HCT116 (cell line): ENCODE measurements at regions not wholly inside any gene's neighbourhood (a gene's known extent, or its start where the extent isn't known, plus 50 kb on each side); places are given as distances from the start of the nearest gene placed in this dataset.

Source experiments
- ATAC-seq: fragments of 200-7000 bp; cut with Tn5 transposase; 2 replicates; pipeline ENCODE4 v1.9.1; 2020; ENCODE audit warnings: mild to moderate bottlenecking, moderate library complexity
- BruUV-seq: library from RNA; stranded (reverse); fragments of 400-500 nt; replicated peaks from 2 replicates; lab custom pipeline; 2021; lab: Mats Ljungman, UMichigan
- CTCF ChIA-PET: fragments of 300-600 bp; sonication (Branson Sonifier 250); formaldehyde crosslinking; loops from one replicate; lab custom pipeline; 2021; ENCODE audit warnings: antibody characterized with exemption; lab: Charles Lee
- POLR2A ChIA-PET: fragments of 300-600, 350-600 bp; sonication (Branson Sonifier 250); formaldehyde crosslinking; loops from one replicate; lab custom pipeline; 2021; ENCODE audit warnings: antibody characterized with exemption; lab: Charles Lee
- RAD21 ChIA-PET, 2 experiments: fragments of 300-600 bp; sonication (Branson Sonifier 250); formaldehyde crosslinking; loops; one replicate each; lab custom pipeline; 2023; ENCODE audit warnings: low total read pairs in 2 of 2; ENCODE audit not compliant: uncharacterized antibody in 2 of 2, unreplicated experiment in 2 of 2, low non-redundant PET in 1 of 2; lab: Charles Lee
- DNase-seq: peaks from one replicate; pipeline ENCODE4 v3.0.0-alpha.2; 2010; ENCODE audit warnings: low read depth, low spot score
- H2AFZ ChIP-seq: fragments of 200-600 bp; shearing (Covaris generic), sonication (generic); 2 replicates; pipeline ENCODE4 v1.6.1; 2017; ENCODE audit warnings: low read depth, mixed run types, mixed read lengths, antibody characterized with exemption, low read length; ENCODE audit not compliant: poor library complexity, severe bottlenecking
- H3K27ac ChIP-seq: 2 replicates; pipeline ENCODE4 v1.5.1; 2012; ENCODE audit warnings: low read depth, low read length
- H3K27me3 ChIP-seq: fragments of 200-600 bp; sonication (generic); 2 replicates; pipeline ENCODE4 v1.6.1; 2016; ENCODE audit warnings: mixed run types, low read length, mixed read lengths; ENCODE audit not compliant: insufficient read depth
- H3K36me3 ChIP-seq, 2 experiments: fragments of 200-500 bp in 1 of 2; fragments of 200-600 bp in 1 of 2; sonication (Bioruptor generic) in 1 of 2; sonication (generic) in 1 of 2; 2 replicates each; pipeline versions ENCODE4 v1.5.1 to v1.6.1; 2014 to 2016; ENCODE audit warnings: low read length in 2 of 2, inconsistent platforms in 1 of 2, mixed read lengths in 1 of 2, mixed run types in 1 of 2; ENCODE audit not compliant: insufficient read depth in 2 of 2, control insufficient read depth in 1 of 2
- H3K4me1 ChIP-seq, 2 experiments: fragments of 200-600 bp in 1 of 2; sonication (generic) in 1 of 2; 2 replicates each; pipeline versions ENCODE4 v1.5.1 to v1.6.1; 2012 to 2017; ENCODE audit warnings: low read length in 2 of 2, inconsistent platforms in 1 of 2, mild to moderate bottlenecking in 1 of 2, mixed read lengths in 1 of 2, mixed run types in 1 of 2, moderate library complexity in 1 of 2; ENCODE audit not compliant: insufficient read depth in 2 of 2, control insufficient read depth in 1 of 2
- H3K4me2 ChIP-seq: fragments of 200-600 bp; sonication (generic); 2 replicates; pipeline ENCODE4 v1.6.1; 2017; ENCODE audit warnings: mixed run types, low read length, mixed read lengths
- H3K4me3 ChIP-seq, 2 experiments: fragments of 200-600 bp in 1 of 2; sonication (generic) in 1 of 2; replicated peaks in 1 of 2; 2 replicates each; pipeline ENCODE4 v1.5.1; 2011 to 2016; ENCODE audit warnings: low read length in 2 of 2, control low read depth in 1 of 2, low read depth in 1 of 2, mild to moderate bottlenecking in 1 of 2, mixed read lengths in 1 of 2, mixed run types in 1 of 2
- H3K79me2 ChIP-seq: fragments of 200-600 bp; sonication (generic); 2 replicates; pipeline ENCODE4 v1.6.1; 2017; ENCODE audit warnings: mild to moderate bottlenecking, mixed run types, low read length, moderate library complexity, mixed read lengths; ENCODE audit not compliant: insufficient read depth
- H3K9ac ChIP-seq: fragments of 200-600 bp; sonication (generic); 2 replicates; pipeline ENCODE4 v1.6.1; 2016; ENCODE audit warnings: low read length, mixed read lengths
- H3K9me2 ChIP-seq: fragments of 200-600 bp; sonication (generic), shearing (Covaris generic); 2 replicates; pipeline ENCODE4 v1.6.1; 2017; ENCODE audit warnings: mixed run types, mild to moderate bottlenecking, moderate library complexity; ENCODE audit not compliant: insufficient read depth
- H3K9me3 ChIP-seq, 2 experiments: fragments of 200-500 bp in 1 of 2; fragments of 200-600 bp in 1 of 2; sonication (Bioruptor generic) in 1 of 2; sonication (generic) in 1 of 2; 2 replicates each; pipeline ENCODE4 v1.6.1; 2014 to 2017; ENCODE audit warnings: low read length in 2 of 2, mixed read lengths in 2 of 2, inconsistent platforms in 1 of 2, low read depth in 1 of 2, mild to moderate bottlenecking in 1 of 2, mixed run types in 1 of 2, moderate library complexity in 1 of 2; ENCODE audit not compliant: control insufficient read depth in 1 of 2, insufficient read depth in 1 of 2
- H4K20me1 ChIP-seq: fragments of 200-600 bp; sonication (generic), shearing (Covaris generic); 2 replicates; pipeline ENCODE4 v1.6.1; 2017; ENCODE audit warnings: mixed run types, mild to moderate bottlenecking, moderate library complexity; ENCODE audit not compliant: insufficient read depth
- EZH2phosphoT487 ChIP-seq: fragments of 200-600 bp; IDR thresholded peaks from 2 replicates; pipeline ENCODE4 v1.6.1; 2018; ENCODE audit warnings: antibody characterized with exemption, borderline replicate concordance
- JUND ChIP-seq: IDR thresholded peaks from 2 replicates; pipeline ENCODE4 v1.6.1; 2012
- POLR2A ChIP-seq: IDR thresholded peaks from 2 replicates; pipeline ENCODE4 v1.7.0; 2011; ENCODE audit warnings: borderline replicate concordance; ENCODE audit not compliant: insufficient read depth, insufficient read length; ENCODE audit errors: extremely low read depth
- POLR2AphosphoS5 ChIP-seq: IDR thresholded peaks from 2 replicates; pipeline ENCODE4 v1.6.1; 2011; ENCODE audit warnings: mild to moderate bottlenecking, low read depth, low read length, moderate library complexity
- SIN3A ChIP-seq: IDR thresholded peaks from 2 replicates; pipeline ENCODE4 v1.6.1; 2012; ENCODE audit warnings: low read depth
- ZFX ChIP-seq: fragments of 450-650 bp; IDR thresholded peaks from 2 replicates; pipeline ENCODE4 v1.6.1; 2017
- intact Hi-C: fragments of 100-400 bp; cut with micrococcal nuclease; formaldehyde crosslinking; loops from 2 replicates; pipeline ENCODE4 v1.10.0; 2022
- TF ChIP-seq, protein P1 (sequence below): IDR thresholded peaks from 2 replicates; pipeline ENCODE4 v1.6.1; 2012

DNA sequence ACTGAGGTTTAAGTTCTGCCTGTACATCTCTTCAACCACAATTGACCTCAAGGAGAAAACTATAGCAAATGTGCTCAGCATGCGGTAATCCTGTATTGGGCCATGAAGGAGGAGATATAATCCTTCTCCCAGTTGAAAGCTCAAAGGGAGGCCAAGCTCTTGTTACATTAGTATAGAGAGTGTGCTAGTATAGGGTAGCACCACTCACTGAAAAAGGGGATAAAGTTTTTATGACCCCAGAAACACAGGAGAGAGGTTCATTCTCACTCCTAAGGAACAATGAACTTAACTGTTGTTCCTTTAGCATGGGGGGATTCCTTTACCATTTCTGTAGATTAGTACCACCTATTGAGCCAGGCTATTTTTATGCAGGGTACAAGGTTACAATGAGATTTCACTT lies 267.7 kb downstream of the LRRIQ3 start:
- TF ChIP-seq POLR2AphosphoS5, result no peak
- no peak for TF ChIP-seq SIN3A
- TF ChIP-seq EZH2phosphoT487, result no peak
- no peak for TF ChIP-seq ZFX
- no peak for TF ChIP-seq JUND
- TF ChIP-seq, protein P1, sequence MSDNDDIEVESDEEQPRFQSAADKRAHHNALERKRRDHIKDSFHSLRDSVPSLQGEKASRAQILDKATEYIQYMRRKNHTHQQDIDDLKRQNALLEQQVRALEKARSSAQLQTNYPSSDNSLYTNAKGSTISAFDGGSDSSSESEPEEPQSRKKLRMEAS, result no peak
- no peak for DNase-seq
- ChIA-PET POLR2A (no interaction called here), CTCF (no interaction called here), RAD21 (no interaction called here)
- no peak for ATAC-seq
- H2AFZ ChIP-seq, result no peak overlapping the region
- H3K27me3 ChIP-seq, result no peaks in the 10 kb centered on the region
- H3K79me2 ChIP-seq, result no peaks in the 10 kb centered on the region
- no peaks in the 10 kb centered on the region for H3K9me2 ChIP-seq
- peaks cover 0 to 4% of the 10 kb centered on the region in 2 experiments; a peak in 1 of 4 replicates for H3K9me3 ChIP-seq
- intact Hi-C loops, result no loop called here
- no peak overlapping the region for H3K4me3 ChIP-seq
- no peak overlapping the region for H3K4me2 ChIP-seq
- H3K27ac ChIP-seq, result no peak overlapping the region
- BruUV-seq, result no TSS peak
- H3K9ac ChIP-seq, result no peak overlapping the region
- no peaks in the 10 kb centered on the region for H3K4me1 ChIP-seq
- H4K20me1 ChIP-seq, result no peaks in the 10 kb centered on the region
- H3K36me3 ChIP-seq, result no peaks in the 10 kb centered on the region

DNA sequence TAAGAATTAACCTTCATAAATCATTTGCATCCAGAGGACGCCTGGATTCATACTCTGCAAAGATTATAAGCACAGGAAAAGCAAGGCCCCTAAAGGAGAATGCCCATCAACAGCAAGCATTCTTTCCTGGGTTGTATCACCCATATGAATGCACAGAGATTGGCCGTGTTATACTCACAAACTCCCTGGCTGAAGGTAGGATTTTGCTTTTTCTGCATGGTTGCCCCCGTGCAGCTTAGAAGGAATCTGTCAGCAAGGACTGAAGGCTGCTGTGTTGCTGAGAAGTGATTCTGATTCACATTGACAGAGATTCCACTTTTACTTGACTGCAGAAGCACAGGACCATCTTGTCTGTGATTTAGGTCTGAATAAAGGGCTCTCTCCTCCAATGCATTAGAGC lies 283.0 kb downstream of the LRRIQ3 start:
- H4K20me1 ChIP-seq, result no peaks in the 10 kb centered on the region
- DNase-seq (no peak), ATAC-seq (no peak)
- H3K27me3 ChIP-seq, result no peaks in the 10 kb centered on the region
- H3K36me3 ChIP-seq, result no peaks in the 10 kb centered on the region
- no peaks in the 10 kb centered on the region for H3K4me1 ChIP-seq
- no peak overlapping the region for H3K27ac ChIP-seq
- intact Hi-C loops, result no loop called here
- no peaks in the 10 kb centered on the region; a peak in 2 of 4 replicates for H3K9me3 ChIP-seq
- no peak for TF ChIP-seq POLR2A
- no peak overlapping the region for H3K4me3 ChIP-seq
- ChIA-PET RAD21 (no interaction called here), CTCF (no interaction called here), POLR2A (no interaction called here)
- H3K9me2 ChIP-seq, result no peaks in the 10 kb centered on the region
- BruUV-seq, result no TSS peak
- no peak overlapping the region for H3K4me2 ChIP-seq
- no peak overlapping the region for H2AFZ ChIP-seq
- no peaks in the 10 kb centered on the region for H3K79me2 ChIP-seq
- H3K9ac ChIP-seq, result no peak overlapping the region
